AG04449 (cell line): ENCODE measurements at regions not wholly inside any gene's neighbourhood (a gene's known extent, or its start where the extent isn't known, plus 50 kb on each side); places are given as distances from the start of the nearest gene placed in this dataset.

Experiments
- CTCF ChIA-PET: fragments of 350-600 bp; formaldehyde crosslinking; extraction: SDS; loops from one replicate; lab custom pipeline; 2021; ENCODE audit warnings: antibody characterized with exemption; lab: Yijun Ruan, JAX
- POLR2A ChIA-PET: fragments of 400-600, 350-600 bp; formaldehyde crosslinking; extraction: SDS; loops from one replicate; lab custom pipeline; 2020; ENCODE audit warnings: antibody characterized with exemption, inconsistent platforms; lab: Yijun Ruan, JAX
- DNase-seq: peaks from one replicate; pipeline ENCODE4 v3.0.0-alpha.2; 2010; ENCODE audit warnings: low read depth, low spot score
- H3K4me3 ChIP-seq: 2 replicates; pipeline ENCODE4 v1.5.1; 2011; ENCODE audit warnings: low read depth, mild to moderate bottlenecking, control low read depth, low read length
- CTCF ChIP-seq: IDR thresholded peaks from one replicate; pipeline ENCODE4 v1.5.1; 2011; ENCODE audit warnings: mild to moderate bottlenecking, moderate library complexity, low read length, control low read depth, inconsistent platforms; ENCODE audit not compliant: insufficient read depth; ENCODE audit errors: missing control alignments

DNA sequence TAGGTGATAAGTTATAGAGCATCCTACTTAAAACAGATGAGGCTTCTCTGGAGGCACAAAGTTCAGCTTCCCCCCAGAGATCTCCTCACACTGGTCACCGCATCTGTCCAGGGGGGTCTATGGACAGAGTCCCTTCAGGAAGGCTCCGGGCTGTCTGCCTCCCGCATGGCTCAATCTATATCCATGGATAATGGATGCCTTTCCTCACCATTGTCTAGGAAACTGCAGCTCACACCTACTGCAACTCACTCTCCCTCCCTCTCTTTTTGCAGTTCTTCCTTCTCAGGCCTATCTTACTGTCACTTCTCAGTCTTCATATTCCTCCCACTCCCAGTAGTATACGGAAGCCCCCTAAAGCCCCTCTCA is 100.6 kb upstream of the BCL2L14 start:
- no peak for TF ChIP-seq CTCF
- no peak for DNase-seq
- ChIA-PET CTCF (interaction anchor here (1.3 kb wide), 1 partner anchor 10 kb away, joined by 3 read pairs; no protein-coding TSS in a partner anchor), POLR2A (interaction anchor here (1.1 kb wide), 1 partner anchor 25 kb away, joined by 3 read pairs; no protein-coding TSS in a partner anchor)
- no peak overlapping the region for H3K4me3 ChIP-seq

GRCh38 chr12:11973396-11973795 is 97.3 kb upstream of the BCL2L14 start:
- CTCF ChIA-PET: no interaction called here
- DNase-seq: no peak
- H3K4me3 ChIP-seq: no peak overlapping the region
- POLR2A ChIA-PET: no interaction called here
- no peak for TF ChIP-seq CTCF

DNA sequence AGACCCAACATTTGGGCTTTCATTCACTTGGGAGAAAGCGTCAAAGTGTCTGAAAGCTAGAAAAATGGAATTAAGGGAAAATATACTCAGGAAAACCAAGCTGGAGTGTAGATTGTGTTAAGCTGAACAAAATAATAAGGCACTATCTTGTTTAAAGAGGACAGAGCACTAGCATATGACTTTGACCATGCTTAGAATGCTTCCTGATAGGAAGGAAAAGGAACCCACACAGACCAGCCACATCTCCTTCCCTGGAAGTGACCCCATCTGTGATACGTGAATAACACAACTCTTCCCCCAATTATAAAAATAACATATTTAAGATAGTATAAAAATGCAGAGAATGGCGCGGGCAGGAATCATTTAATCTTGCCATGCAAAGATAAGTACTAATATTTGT is 94.7 kb upstream of the BCL2L14 start:
- no peak for DNase-seq
- ChIA-PET CTCF (no interaction called here), POLR2A (no interaction called here)
- TF ChIP-seq CTCF: no peak
- no peak overlapping the region for H3K4me3 ChIP-seq

DNA sequence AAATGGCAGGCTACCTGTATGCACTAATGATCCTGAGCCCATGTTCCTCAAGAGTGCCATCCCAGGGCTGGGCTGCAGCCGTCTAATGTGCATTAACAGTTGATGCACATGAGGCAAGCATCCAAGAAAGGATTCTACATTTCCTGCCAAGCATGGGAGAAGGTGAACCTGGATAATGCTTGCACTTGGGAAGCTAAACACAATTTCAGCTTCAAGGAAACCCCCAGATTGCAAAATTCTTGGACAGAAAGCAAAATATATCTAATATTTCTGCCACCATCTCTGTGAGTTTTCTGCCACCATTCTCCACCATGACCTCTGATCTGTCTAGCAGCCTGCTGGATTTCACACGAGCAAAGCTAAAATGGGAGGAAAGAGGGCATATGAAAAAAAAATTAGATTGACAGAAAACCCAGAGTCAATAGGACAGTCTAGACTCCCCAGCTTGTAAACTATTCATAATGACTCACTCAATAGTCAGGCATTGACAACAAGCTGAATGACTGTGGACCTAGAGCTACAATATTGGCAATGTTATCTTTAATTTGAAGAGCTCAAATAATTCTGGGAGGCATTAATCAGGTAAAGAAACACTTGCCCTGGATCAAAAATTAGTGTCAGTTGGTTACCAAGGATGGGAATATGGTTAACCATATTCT is 91.9 kb upstream of the BCL2L14 start:
- no peak for DNase-seq
- CTCF ChIA-PET: no interaction called here
- no peak for TF ChIP-seq CTCF
- H3K4me3 ChIP-seq: no peak overlapping the region
- POLR2A ChIA-PET: no interaction called here

- POLR2A ChIA-PET: no interaction called here
- CTCF ChIA-PET: interaction anchor here (0.8 kb wide), 1 partner anchor 39 kb away, joined by 3 read pairs; no protein-coding TSS in a partner anchor
- TF ChIP-seq CTCF: no peak
- no peak for DNase-seq
- H3K4me3 ChIP-seq: no peak overlapping the region
Measured at GRCh38 chr12:11980115-11980514, 90.6 kb upstream of the BCL2L14 start.

GRCh38 chr12:11981121-11981733 is 89.5 kb upstream of the BCL2L14 start:
- no peak overlapping the region for H3K4me3 ChIP-seq
- no peak for TF ChIP-seq CTCF
- CTCF ChIA-PET: interaction anchor here (0.9 kb wide), 1 partner anchor 400 kb away, joined by 3 read pairs; no protein-coding TSS in a partner anchor
- no peak for DNase-seq
- POLR2A ChIA-PET: no interaction called here
